Activated CD4-positive, alpha-beta T cell treated with anti-CD3 and anti-CD28 coated beads for 48 hours (primary cell): ENCODE measurements at regions not wholly inside any gene's neighbourhood (a gene's known extent, or its start where the extent isn't known, plus 50 kb on each side); places are given as distances from the start of the nearest gene placed in this dataset.
A peak's percentile ranks its signal among the peaks of the same experiment; 100 is the strongest.

Experiments used
- DNase-seq: peaks from one replicate; pipeline ENCODE4 v3.0.0-alpha.2; 2020

DNA sequence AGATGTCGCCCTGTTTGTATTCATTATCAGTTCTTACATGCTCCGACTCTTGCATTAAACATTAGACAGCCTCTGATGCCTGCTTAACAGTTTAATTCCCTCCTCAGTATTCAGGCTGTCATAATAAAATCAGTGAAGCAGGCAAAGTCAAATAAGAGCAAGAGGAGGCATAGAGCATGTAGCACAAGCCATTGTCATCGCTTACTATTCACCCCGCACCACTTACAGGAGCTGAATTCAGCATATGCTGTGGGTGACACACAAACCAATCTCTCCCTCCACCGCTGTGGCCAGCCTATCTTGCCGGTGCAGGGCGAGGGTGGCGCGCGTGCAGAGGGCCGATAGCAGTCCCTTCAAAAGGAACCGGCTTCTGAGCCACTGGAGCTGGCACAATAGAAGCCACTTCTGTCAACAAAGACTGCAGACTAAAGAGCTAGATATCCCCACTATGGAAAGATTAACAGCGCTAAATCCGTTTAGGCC, 433.2 kb upstream of the MGMT start:
- peak; percentile 20 for DNase-seq

DNA sequence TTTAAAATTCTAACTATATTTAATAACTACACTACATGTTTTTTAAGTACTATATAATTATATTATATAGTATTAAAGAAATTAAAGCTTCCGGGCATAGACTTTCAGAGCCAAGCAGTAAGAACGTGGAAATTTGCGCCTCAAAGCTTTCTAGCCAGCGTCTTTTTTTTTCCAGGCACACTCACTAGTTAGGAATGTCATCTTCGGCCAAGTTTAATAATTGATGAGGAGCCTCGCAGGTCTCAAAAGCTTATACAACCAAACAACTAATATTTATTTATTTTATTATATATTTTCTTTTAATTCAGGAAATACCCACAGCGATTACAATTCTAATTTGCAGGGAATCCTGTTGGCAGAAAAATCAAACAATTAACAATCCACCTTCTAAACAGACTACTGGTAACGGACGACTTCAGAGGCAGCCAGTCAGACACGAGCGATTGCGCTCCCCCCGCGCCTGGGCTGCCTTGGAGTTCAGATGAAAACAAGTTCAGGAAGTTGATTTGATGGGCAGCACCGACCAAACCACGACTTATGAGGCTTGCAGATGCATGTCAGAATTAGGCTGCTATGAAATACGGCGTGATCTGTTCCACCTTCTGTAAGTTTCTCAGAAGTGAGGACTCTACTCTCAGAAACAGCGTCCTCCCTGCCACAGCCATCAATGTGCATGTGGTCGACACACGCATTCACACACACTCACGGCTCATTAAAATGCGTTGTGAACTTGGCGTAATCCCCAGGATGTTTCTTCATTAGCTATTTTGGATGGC, 431.8 kb upstream of the MGMT start:
- peak; percentile 51 for DNase-seq

DNA sequence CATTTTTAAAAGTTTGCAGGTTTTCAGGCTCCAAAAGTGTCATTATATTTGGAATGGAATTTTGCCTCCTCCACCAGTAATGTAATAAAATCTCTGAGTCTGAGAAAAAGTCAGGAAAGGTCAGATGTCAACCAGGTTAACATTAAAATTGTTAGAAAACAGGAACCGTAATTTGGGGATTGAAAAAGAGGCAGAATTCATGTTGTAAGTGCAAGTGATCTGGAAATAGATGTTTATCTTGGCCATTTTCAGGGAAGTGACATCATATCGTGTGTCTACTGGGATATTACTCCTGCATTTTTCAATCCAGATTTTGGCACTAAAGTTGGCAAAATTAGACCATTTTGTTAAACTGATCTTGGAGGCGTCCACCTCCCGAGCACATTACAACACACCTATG, 428.5 kb upstream of the MGMT start:
- DNase-seq = no peak

DNA sequence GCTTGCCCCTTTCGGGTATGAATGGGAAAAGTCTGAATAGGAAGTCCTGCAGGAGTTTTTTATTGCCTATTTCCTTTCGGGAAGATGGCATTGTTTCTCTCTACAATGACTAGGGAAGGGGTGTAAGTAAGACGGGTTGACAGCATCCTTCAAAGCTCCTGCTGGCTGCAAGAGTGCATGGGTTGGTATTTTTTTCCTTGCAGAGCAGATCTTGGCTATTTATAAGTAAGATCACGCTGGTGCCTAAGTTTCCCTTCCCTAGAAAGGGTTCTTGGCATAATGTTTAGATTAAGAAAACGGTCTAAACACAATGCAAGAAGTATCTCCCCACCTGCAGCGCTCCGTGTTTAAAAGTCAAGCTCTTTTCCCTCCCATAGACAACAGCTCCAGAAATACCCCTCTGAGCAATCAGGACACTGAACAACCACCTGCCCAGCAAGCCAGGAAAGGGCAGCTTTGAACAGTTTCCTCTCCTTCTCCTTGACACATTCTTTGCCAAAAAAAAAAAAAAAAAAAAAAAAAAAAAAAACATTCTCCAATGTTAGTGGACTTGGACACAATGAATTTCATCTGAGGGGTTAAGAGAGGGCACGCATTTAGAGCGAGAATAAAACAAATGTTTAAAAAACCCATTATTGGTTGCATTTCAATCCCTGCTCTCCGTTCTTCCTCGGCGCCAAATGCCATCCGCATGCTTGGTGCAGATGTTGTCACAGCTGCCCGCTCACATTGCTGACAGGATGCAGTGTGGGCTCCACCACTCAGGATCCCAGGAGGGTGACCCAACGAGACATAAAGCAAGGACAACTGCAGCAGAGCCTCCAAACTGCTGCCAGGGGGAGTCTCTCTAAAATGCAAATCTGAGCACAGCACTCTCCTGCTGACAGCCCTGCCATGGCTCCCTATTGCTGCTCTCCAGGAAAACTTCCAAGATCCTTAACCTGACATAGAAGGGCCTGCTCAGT, 427.4 kb upstream of the MGMT start:
- no peak for DNase-seq

DNA sequence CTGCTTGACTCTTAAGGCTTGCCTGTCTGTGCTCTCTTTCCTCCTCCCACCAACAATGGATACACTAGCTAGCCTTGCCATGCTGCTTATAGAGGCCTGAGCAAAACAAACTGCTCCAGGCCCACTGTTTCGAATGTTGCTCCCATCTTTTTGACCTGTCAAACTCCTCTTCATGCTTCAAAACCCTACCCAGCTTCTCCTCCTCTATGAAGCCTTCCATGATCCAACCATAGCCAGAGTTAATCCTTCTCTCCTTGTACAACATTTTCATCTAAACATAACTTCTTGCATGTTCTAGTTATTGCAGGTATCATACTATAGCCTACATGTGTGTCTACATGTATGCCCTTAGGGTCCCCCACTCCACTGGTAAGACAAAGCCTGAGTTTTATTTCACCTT, 426.7 kb upstream of the MGMT start:
- DNase-seq = no peak

DNA sequence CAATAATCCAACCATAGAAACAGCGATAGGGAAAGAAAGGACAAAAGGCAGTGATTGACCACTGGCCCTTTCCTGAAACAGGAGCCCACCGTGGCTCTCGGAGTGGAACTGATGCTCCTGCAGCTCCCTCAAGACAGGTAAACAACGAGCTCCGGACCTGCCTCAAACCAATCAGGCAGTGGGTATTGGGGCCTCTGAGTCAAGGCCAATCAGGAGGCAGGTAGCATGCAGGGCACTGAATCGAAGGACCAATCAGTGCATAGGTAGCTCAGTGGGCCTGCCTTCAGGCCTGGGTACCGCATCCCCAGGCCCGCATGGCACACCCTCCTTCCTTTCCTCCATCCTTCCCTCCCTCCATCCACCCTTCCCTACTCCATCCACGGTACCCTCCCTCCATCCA, 425.1 kb upstream of the MGMT start:
- DNase-seq = no peak

DNA sequence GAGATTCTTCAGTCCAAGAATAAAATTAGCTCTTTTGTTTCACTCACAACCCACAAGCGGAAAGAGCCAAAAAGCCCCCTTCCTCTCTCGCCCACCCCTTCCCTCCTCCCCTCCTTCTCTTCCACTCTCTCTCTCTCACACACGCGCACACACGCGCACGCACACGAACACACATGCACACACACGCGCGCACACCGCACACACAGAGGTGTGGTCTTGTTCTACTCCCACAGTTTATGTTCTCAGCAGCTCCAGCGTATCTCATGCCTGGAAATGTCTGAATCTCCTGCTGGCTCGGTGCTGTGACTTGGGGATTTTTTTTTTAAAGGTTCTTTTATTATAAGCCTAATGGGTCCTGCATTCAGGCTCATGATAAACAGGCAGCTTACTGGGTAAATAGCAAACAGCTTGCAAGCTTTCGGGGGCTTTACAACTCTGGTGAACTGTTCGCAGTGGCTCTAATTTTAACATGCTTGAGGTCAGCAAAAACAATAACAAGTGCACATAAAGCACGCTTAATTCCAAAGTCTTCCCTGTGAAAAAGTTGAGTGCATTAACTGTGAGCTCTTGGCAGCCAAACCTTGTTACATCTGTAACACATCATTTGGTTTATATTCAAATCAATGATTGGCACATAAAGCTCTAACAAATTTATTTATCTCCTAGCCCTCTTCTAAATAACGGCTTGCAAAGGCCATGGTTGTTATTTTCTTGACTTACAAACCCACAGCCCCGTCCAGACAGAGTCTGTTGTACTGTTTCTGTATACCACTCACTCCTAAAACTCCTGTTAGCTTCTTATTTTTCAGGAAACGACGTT, 424.1 kb upstream of the MGMT start:
- no peak for DNase-seq

DNA sequence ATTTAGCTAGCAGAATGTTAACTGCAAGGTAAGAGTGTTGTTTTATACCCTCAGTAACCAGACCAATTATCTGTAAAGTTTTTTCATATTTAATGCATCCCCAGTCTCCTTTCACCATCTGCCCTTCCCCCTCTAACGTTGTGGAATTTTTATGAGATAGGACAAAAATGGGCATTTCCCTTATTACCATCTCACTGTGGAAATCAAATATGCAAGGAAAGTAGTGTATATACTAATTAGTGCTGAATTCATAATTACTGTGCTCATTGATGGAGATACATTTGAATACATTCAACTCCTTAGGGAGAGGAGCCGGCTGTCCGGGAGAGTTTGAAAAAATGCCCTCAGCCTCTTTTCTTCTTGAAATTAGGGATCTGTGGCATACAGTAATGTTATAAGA, 423.4 kb upstream of the MGMT start:
- DNase-seq = no peak

DNA sequence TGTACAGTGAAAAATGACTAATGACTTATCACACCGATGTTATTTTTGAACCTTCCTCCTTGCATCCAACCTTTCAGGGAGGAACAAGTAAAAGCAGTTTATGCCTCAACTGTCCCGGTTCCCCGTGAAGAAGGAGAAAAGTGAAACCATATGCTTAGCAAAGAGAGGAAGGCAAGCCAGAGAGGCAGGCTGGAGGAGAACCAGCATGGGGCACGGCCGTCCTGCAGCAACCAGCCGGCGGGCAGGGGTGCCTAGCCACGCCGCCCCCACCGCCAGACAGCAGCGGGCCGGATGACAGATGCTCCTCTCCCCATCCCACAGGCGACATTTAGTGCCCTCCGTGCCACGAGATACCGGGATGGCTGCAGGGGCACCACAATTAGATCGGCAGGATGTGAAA, 421.4 kb upstream of the MGMT start:
- DNase-seq = no peak

DNA sequence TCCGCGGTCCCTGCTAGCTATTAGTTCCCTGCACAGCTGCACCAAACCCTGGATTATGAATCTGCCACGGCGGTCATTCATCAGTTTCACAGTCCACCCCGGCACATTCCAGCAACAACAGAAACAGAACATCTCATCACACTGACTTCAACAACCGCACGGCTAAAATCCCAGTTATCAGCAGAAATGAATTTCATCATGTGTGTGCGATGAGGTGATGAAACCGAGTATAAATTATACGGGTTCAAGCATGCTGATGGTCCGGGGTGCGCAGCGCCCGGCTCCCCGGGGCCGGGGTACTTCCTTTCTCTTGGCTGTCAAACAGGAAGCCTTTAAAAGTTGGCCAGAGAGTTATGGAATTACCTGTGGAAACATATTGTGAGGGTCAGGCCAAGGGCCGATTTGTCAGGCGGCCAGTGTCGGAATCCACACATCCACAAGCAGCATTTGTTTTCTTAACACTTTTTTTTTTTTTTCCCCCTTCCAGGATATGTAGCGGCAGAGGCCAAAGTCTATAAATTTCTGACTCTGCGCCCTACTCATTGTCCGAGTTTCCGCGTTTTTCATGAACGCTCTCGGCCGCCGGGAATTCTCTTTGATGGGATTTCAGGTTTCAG, 420.9 kb upstream of the MGMT start:
- DNase-seq = no peak

DNA sequence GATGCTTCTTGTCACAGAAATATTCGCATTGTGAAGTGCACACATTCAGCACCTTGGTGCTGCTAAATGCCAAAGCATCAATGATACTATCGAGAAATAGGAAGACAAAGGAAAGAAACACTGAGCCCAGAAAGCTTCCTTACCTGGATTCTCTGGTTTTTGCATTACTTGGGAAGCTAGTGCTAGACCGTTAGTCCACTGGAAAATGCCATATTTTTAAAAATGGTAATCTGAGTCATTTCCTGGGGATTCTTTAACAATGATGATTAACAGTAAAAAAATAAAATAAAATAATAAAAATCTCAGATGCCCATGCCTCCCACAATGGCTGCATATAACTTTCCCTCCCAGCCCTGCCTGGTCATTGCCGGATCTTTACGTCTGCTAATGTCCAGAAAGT, 420.1 kb upstream of the MGMT start:
- no peak for DNase-seq

DNA sequence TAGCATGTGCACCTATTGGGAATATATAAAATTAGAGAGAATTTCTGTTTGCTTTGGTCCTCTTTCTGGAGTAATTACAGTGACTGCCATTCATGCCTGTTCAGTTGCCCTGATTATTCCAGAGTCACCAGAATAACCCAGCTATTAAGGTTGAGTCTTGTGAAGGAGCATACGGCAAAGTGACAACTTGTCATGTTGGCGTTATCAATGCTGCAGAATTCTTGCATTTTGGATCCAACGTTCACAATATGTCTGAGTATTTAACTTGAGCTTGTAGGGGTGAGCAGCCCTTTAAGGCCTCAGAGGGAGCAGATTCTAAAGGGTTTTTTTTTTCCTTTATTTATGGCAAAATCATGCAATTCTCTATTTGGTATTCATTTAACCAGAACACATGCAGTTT, 419.4 kb upstream of the MGMT start:
- DNase-seq = no peak

DNA sequence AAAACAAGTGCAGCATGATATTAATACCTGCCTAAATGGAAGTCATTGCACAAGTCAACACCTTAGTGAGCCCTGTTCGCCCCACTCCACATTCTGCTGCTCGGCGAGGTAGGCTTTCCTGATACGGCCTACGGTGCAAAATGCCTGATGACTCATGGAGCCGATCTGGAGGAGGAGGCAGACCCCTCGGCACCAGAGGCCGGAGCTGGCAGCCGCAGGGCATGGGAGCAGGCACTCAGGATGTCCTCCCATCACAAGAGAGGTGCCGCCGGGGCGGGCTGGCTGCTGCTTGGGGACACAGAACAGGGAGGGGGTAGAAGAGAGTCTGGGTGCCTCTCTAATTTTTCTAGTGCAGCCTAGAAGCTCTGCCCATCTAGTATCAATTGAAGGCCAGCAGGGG, 418.5 kb upstream of the MGMT start:
- DNase-seq = no peak

DNA sequence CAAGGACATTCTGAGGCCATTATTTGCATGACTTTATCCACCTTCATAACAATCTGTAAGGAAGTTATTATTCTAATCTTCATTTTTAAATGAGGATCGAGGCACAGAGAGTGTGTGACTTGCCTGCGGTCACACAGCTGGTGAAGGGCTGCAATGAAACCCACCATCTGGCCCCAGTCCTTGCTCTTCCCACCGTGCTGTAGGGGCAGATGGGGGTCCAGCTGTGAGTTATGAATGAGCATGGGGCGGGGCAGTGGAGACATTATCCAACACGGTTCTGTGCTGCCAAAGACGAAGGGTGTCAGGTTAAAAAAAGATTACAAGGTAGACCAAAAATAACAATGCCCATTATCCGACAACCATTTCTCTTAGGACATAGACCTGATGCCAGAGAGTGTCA, 417.5 kb upstream of the MGMT start:
- DNase-seq = no peak

DNA sequence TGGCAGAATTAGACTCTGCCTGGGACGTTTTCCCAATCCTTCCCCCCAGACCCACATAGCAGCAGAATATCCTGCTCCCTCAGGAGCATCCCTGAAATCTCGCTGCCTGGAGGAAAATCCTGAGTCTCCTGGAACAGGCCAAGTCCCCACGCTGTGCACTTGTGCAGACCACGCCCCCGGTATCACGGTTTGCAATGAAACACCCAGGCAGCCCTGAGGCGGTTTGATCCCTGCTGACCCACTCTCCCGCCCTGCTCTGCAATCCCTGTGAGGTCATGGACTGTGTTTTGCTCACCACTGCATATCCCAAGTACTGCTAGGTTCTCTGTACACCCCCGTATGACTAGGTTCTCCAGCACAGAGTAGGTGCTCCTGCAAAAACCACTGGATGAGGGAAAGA, 411.8 kb upstream of the MGMT start:
- DNase-seq = no peak

DNA sequence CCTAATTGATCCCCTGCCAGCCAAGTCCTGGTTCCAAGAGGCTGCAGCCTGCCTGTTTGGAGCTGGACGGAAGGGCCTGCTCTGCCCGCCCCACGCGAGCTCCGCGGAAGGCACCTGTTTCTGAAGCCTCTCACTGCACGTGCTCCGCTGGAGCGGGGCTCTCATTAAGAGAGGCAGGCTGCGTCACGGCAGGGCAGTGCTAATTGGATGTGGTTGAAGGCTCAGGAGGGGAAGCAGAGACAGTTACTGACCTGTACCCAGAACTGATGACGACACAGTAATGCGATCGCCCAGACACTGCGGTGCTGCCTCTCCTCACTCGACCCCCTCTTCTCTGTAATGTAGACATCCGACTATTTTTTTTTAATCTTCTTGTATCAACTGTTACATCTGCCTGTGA, 411.1 kb upstream of the MGMT start:
- DNase-seq = no peak

DNA sequence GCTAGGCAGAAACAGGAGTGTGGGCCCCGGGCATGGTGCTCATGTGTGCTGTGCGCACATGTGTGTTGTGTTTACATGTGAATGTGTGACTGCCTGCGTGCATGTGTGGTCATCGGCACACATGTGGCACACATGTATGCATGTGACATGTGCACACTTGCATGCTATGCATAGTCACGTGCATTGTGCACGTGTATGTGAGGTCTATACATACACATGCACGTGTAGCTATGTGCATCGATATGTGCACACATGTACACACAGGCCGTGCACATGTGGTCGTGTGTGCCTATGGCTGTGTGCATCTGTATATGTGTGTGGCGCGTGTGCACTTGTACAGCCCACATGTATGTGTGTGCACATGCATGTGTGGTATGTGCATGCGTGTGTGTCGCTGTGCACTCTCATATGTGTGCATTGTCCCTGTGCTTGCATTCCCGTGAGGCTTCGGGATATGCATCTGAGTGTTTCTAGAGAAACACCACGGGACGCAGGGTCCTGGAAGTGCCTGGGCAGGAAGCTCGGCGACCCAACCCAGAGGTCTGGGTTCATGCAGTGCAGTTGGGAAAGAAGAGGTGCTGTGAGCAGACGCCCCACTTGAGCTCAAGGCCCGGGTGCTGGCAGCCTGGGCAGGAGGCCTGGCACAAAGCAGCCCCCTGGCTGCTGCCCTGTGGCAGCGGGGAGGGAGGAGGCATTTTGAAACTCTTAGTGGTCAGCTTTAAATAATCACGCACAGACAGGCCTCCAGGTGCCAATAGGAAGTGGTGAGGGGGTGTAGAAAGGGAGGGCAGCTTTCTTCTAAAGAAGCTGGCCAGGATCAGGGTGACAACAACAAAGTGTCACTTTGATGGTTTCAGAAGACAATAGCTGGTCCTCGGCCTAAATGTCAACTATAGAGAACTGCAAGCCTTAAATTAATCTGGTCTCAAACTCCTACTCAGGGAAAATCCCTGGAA, 410.0 kb upstream of the MGMT start:
- DNase-seq = no peak

DNA sequence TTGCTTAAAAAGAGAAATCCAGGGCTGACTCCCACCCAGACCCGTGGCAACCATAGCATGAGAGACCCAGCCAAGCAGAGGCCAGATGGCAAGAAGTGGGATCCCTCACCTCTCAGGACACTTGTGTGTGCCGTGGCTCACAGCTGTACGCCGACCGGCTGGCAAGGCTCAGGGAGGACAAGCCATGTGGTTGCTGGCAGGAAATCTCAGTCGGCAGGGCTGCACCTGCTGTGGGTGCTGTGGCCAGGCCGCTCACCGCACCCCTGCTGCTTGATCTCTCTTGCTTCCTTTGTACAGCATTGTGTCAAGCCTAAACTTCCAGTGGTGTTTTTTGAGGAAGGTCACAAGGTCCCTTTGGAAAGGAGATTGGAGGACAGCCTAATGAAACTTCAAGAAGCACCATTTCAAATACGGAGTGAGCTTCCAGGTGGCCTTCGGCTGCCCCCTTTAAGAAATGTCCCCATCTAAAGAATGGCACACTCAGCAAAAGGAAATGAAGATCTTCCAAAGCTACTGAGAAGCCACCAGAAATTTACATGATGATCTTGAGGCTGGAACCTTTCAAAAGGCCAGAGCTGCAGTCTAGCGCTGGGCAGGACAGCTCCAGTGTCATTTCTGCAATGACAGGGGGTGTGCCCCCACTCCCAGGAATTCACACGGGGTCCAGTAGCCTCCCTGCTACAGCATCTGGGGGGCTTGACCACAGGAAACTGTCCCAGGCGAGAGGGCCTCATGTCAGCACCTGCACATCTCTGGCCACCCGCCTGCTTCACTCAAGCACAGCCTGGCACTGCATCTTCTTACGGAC, 409.0 kb upstream of the MGMT start:
- DNase-seq = peak; percentile 45

DNA sequence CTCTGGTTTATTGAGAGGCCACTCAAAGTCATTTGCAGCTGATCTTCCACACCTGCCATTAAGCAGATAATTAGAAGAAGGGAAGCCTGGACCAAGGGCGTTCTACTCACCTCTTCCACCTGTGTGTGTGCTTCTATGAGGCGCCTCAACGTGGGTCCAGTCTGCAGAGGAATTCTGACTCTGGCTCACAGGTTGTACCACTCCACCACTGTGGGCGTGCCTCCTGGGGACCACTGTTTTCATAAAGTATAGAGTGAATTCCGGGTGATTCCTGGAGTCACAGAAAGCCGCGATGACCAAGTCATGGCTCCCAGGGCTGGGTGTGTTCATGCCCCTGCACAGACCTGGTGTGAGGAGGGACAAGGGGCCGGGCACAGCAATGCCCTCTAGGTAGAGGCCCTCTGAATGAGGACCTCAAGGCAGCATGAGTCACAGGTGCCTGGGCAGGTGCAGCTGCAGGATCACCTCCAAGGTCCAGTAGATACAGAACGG, 408.3 kb upstream of the MGMT start:
- DNase-seq = no peak

DNA sequence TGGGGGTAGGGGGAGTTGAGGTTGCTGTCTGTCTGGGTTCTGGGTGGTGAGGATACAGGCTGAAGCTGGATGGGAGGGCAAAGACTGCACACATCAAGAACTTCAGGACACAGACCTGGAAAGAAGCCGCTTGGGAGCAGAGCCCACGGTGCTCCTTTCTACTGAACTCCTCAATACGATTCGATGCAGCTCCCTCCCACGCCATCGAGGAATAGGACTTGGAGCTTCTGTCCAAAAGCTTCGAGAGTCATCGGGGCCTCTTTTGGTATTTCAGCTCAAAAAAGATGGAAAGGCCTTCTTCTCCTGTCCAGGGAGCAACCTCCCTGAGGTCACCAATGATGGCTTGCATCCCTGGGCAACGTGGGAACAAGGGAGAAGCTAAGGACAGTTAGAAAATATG, 407.1 kb upstream of the MGMT start:
- DNase-seq = no peak
